GM23248 (cell line): ENCODE measurements at regions not wholly inside any gene's neighbourhood (a gene's known extent, or its start where the extent isn't known, plus 50 kb on each side); places are given as distances from the start of the nearest gene placed in this dataset.

Source experiments
- EZH2 ChIP-seq: fragments of 200-600 bp; sonication (generic); IDR thresholded peaks from 2 replicates; pipeline ENCODE4 v1.6.1; 2018; ENCODE audit warnings: antibody characterized with exemption, mild to moderate bottlenecking; ENCODE audit not compliant: insufficient read depth, poor library complexity, severe bottlenecking
- EZH2phosphoT487 ChIP-seq: fragments of 200-600 bp; sonication (generic); IDR thresholded peaks from 2 replicates; pipeline ENCODE4 v1.6.1; 2018; ENCODE audit warnings: antibody characterized with exemption, moderate library complexity, mild to moderate bottlenecking, low read depth; ENCODE audit not compliant: insufficient read depth

GRCh38 chr4:11670304-11670703 is 241.6 kb upstream of the HS3ST1 start:
- TF ChIP-seq EZH2 (no peak), EZH2phosphoT487 (no peak)
